GM21717 (cell line): ENCODE measurements at regions not wholly inside any gene's neighbourhood (a gene's known extent, or its start where the extent isn't known, plus 50 kb on each side); places are given as distances from the start of the nearest gene placed in this dataset.

ENCODE experiments used
- ATAC-seq: cut with Tn5 transposase; IDR thresholded peaks from one replicate; pipeline ENCODE4 v1.9.1; 2021; ENCODE audit warnings: mild to moderate bottlenecking, moderate library complexity; ENCODE audit not compliant: unreplicated experiment

- ATAC-seq, result no peak
These were observed 125.9 kb upstream of the PPARGC1A start for GRCh38 chr4:24015782-24016181.

- ATAC-seq, result no peak
These were observed 124.0 kb upstream of the PPARGC1A start for GRCh38 chr4:24013668-24014422.

- ATAC-seq, result no peak
These were observed 121.1 kb upstream of the PPARGC1A start for GRCh38 chr4:24010994-24011393.

DNA sequence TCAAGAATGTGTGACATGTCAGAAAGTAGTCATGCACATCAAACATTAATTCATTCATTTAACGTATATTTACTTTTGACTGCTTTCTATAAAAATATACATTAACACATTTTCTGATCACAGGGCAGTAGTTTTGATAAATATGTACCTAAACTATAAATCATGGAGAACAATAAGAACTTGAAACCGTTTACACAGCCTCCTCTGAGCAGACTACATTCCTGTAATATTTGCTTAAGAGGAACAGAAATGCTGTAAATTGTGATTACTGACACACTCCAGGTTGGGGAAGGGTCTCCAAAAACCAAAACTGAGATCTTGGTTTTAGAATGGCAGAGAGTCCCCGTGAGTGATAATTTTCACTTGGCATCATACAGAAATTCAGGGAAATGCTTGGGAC, 120.7 kb upstream of the PPARGC1A start:
- ATAC-seq, result no peak

DNA sequence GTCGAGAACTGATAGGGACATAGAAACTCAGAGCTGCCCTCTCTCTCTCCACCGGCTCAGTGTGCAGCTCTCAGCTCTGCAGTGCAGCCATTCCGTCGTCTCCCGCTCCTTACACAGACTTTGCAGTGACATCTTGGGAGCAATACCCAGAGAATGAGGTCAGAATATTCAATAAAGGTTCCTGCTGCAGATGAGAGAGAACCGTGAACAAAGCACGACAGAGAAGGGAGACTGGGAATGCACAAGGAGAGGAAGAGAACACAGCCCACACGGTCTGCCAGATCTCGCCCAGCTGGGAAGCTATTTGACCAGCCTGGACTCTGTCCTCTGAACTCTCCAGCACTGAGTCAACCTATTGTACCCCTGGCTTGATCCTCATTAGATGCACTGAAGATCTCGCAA, 118.0 kb upstream of the PPARGC1A start:
- ATAC-seq, result no peak

DNA sequence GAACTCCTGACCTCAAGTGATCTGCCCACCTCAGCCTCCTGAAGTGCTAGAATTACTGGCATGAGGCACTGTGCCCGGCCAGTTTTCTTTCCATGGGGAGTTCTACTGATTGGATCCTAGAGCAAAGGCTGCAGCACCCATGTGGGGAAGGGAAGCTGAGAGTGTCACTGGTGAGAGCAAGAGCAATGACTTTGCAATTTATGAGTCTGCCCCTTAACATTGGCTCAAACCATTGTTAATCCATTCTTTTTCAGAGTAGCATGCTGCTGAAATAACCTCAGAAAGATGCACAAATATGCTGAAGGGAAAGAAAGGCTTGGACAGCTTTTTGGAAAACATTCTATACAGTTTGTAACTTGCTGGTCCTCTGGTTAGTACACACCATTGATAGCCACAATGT, 116.4 kb upstream of the PPARGC1A start:
- ATAC-seq, result no peak

DNA sequence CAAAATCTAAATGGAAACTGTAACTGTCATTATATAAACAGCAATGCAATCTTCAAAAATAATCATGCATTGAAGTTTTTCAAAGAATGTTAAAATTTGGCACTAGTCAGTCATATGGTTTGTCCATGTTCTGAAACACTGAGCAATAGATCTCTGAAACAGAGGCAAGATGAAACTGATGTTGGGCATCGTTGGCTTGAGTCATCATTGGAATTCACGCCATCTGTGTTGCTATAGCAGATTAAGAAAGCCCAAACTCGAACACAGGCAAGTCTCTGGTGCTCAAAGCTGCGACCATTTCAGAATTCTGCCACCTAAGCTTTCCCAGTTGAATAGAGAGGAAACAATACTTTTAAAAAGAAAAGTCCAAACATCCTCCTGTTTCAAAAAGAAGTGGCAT, 114.1 kb upstream of the PPARGC1A start:
- ATAC-seq, result no peak

DNA sequence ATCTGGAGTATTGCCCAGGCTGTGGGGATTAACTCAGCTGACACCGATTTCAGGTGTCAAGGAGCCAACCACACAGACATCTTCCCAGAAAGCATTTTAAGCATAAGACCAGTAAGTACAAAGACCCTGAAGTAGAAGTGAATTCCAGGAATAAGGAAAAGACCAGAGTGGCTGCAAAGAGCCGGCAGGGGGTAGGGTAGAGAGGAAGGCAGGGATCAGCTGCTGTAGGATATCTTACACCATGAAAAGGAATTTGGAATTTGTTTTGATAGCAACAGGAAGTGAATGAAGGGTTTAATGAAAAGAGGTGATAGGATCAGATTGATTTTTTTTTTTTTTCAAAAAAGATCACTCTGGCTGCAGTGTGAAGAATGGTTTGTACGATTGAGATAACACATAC, 113.6 kb upstream of the PPARGC1A start:
- no peak for ATAC-seq

GRCh38 chr4:24002330-24002966, 112.6 kb upstream of the PPARGC1A start:
- no peak for ATAC-seq

GRCh38 chr4:24001486-24002329, 111.9 kb upstream of the PPARGC1A start:
- ATAC-seq, result no peak

DNA sequence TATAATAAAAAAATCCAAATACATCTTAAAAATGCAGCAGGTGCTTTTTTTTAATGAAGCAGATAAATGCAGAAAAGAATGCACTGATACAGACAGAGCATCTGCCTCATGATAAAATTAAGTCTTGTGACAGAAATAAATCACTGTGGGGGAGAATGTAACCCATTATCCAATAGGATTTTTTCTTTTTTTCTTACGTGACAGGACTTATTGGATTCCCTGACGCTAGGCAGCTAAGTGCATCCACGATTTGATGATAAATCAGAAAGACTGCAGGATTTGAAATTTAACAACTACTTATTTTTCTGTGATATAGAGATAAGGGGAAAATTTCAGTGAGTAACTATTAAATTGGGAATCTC, 110.6 kb upstream of the PPARGC1A start:
- no peak for ATAC-seq

GRCh38 chr4:23999714-24000469, 110.0 kb upstream of the PPARGC1A start:
- ATAC-seq, result no peak

DNA sequence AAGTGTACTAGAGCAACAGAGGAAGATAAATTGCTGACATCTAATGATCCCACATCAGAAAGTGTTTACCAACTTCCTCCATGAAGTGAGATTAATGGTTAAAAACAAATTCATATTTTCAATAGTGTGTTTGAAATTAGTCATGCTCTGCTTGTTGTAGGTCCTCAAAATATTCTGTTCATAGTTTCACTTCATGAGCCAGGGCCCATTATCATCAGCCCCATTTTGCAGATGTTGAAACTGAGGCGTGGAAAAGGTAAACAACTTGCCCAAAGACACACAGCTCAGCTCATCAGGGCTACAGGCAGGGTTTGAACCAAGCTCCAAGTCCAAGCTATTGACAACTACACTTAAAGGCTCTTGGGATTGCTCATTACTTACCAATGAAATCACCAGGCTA, 103.5 kb upstream of the PPARGC1A start:
- ATAC-seq, result peak; percentile 92

- ATAC-seq, result no peak
These were observed 101.6 kb upstream of the PPARGC1A start for GRCh38 chr4:23991444-23991843.

DNA sequence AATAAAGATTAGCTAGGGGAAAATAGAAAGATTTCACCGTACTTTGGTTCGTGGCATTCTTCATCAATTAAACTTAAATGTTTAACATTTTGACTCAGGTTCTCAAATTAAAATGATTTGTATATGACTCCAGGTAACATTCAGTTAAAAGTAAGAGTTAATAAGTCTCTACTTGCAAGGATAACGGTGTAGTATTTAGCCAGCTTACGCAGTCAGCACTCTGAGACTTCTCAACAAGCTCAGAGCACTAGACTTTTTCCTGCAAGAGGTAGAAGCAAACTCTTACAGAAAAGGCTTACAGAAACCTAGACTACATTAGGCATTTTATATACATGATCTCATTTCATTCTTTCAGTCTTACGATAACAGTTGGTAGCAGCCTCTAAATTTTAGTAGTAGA, 96.4 kb upstream of the PPARGC1A start:
- ATAC-seq, result no peak

- ATAC-seq, result no peak
These were observed 91.5 kb upstream of the PPARGC1A start for GRCh38 chr4:23981328-23981727.

DNA sequence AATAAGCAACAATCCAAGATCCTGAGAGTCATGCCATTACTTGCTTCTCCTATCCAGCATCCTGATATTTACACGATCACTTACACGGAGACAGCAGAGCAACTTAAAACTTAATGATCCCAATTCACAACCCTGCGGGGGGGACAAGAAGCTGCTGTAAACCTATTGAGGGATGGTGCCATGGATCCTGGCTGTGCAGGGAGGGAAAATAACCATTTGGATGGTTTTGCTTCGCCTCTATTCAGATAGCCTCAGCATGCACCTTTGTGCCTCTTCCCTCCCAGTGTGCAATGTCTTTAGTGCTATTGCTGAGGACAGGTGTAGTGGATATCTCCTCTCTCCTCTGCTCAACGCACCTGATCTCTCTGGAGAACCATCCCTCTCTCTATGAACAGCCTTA, 89.7 kb upstream of the PPARGC1A start:
- no peak for ATAC-seq

GRCh38 chr4:23978002-23978401, 88.2 kb upstream of the PPARGC1A start:
- ATAC-seq, result no peak

GRCh38 chr4:23976423-23976822, 86.6 kb upstream of the PPARGC1A start:
- ATAC-seq, result no peak

GRCh38 chr4:23973308-23973855, 83.5 kb upstream of the PPARGC1A start:
- no peak for ATAC-seq

DNA sequence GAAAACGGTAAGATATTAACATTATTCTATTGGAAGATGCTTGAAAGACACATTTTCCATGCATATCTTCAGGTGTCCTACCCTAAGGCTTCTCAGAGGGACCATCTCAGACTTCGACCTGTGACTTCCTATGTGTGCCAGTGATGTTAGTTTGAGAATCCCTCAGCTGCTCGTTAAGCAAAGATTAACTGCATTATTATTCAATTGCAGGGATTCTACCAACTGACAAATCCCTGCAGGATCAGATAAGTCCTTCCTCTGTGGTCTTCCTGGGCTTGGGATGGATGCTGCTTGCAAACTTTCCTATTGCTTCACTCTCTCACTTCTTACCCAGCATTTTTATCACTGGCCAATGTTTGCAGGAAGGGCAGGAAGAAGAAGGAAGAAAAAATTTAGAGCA, 83.0 kb upstream of the PPARGC1A start:
- ATAC-seq, result no peak
